Chondrocyte (in vitro differentiated cells): ENCODE measurements at regions not wholly inside any gene's neighbourhood (a gene's known extent, or its start where the extent isn't known, plus 50 kb on each side); places are given as distances from the start of the nearest gene placed in this dataset.

Source experiments
- DNase-seq: peaks from one replicate; pipeline ENCODE4 v3.0.0; 2021; ENCODE audit warnings: mixed read lengths, low spot score
- H3K27ac Mint-ChIP-seq: one replicate; pipeline ENCODE4 v1.8.0; 2021; ENCODE audit warnings: mild to moderate bottlenecking, moderate library complexity, mixed read lengths; ENCODE audit not compliant: unreplicated experiment
- H3K27me3 Mint-ChIP-seq: 2 replicates; pipeline ENCODE4 v1.8.0; 2021; ENCODE audit warnings: low read depth, mixed read lengths
- H3K36me3 Mint-ChIP-seq: 2 replicates; pipeline ENCODE4 v1.8.0; 2021; ENCODE audit warnings: low read depth, mixed read lengths
- H3K4me1 Mint-ChIP-seq: 2 replicates; pipeline ENCODE4 v1.8.0; 2021; ENCODE audit warnings: low read depth, mild to moderate bottlenecking, mixed read lengths
- H3K4me3 Mint-ChIP-seq: one replicate; pipeline ENCODE4 v1.8.0; 2021; ENCODE audit warnings: mild to moderate bottlenecking, moderate library complexity, mixed read lengths; ENCODE audit not compliant: unreplicated experiment
- H3K9me3 Mint-ChIP-seq: 2 replicates; pipeline ENCODE4 v1.8.0; 2021; ENCODE audit warnings: low read depth, mixed read lengths
- TF ChIP-seq, protein P1 (sequence below): fragments of 200-600 bp; sonication (generic); IDR thresholded peaks from 2 replicates; pipeline ENCODE4 v1.5.0; 2021; ENCODE audit warnings: antibody characterized with exemption, mild to moderate bottlenecking, moderate library complexity

GRCh38 chr12:113613414-113613813 is 141.7 kb upstream of the LHX5 start:
- Mint-ChIP-seq H3K4me3 (no peak overlapping the region), H3K36me3 (no peaks in the 10 kb centered on the region), H3K4me1 (no peaks in the 10 kb centered on the region), H3K27me3 (peaks cover 42% of the 10 kb centered on the region), H3K27ac (no peak overlapping the region), H3K9me3 (peaks cover 13% of the 10 kb centered on the region)
- DNase-seq = no peak
- TF ChIP-seq, protein P1, sequence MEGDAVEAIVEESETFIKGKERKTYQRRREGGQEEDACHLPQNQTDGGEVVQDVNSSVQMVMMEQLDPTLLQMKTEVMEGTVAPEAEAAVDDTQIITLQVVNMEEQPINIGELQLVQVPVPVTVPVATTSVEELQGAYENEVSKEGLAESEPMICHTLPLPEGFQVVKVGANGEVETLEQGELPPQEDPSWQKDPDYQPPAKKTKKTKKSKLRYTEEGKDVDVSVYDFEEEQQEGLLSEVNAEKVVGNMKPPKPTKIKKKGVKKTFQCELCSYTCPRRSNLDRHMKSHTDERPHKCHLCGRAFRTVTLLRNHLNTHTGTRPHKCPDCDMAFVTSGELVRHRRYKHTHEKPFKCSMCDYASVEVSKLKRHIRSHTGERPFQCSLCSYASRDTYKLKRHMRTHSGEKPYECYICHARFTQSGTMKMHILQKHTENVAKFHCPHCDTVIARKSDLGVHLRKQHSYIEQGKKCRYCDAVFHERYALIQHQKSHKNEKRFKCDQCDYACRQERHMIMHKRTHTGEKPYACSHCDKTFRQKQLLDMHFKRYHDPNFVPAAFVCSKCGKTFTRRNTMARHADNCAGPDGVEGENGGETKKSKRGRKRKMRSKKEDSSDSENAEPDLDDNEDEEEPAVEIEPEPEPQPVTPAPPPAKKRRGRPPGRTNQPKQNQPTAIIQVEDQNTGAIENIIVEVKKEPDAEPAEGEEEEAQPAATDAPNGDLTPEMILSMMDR = no peak

- Mint-ChIP-seq H3K4me3 (no peak overlapping the region), H3K36me3 (no peaks in the 10 kb centered on the region), H3K27ac (no peak overlapping the region), H3K4me1 (no peaks in the 10 kb centered on the region), H3K9me3 (peaks cover 13% of the 10 kb centered on the region), H3K27me3 (peaks cover 42% of the 10 kb centered on the region)
- TF ChIP-seq, protein P1 = no peak
- DNase-seq = no peak
Measured at GRCh38 chr12:113612793-113613192, 141.1 kb upstream of the LHX5 start.

DNA sequence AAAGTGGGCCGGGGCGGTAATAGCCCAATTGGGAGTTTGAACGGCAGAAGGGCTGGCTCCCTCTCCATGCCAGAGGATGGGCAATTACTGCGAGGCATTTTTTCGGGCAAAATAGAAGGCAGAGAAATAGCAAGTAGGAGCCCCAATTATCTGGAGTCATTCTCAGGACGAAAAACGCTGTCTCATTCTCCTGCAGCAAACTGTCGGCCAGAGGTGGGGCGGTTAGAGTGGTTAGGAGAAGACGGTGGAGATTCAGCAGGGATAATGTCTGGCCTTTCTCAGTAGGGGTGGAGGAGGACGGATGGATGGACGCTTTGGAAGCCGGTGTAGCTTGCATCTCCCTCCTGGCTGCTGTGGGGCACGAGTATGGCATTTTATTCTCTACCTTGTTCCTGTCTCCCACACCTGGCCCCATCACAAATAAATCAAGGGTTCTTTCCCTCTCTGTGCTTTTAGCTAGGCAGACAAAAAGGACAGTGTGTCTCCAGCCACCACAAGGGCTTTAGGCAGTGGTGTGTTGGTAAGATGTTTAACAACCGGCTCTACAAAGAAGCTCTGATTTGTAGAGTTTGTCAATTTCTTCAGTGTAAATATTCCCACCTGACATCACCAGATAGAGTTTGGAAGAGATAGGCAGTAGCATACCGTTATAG is 140.5 kb upstream of the LHX5 start:
- TF ChIP-seq, protein P1 = no peak
- no peak overlapping the region for H3K27ac Mint-ChIP-seq
- peaks cover 42% of the 10 kb centered on the region for H3K27me3 Mint-ChIP-seq
- H3K4me1 Mint-ChIP-seq = no peaks in the 10 kb centered on the region
- H3K4me3 Mint-ChIP-seq = no peak overlapping the region
- H3K9me3 Mint-ChIP-seq = peaks cover 13% of the 10 kb centered on the region
- H3K36me3 Mint-ChIP-seq = no peaks in the 10 kb centered on the region
- DNase-seq = no peak

- Mint-ChIP-seq H3K9me3 (peaks cover 13% of the 10 kb centered on the region), H3K4me1 (no peaks in the 10 kb centered on the region), H3K4me3 (no peak overlapping the region), H3K36me3 (no peaks in the 10 kb centered on the region), H3K27me3 (peaks cover 42% of the 10 kb centered on the region), H3K27ac (no peak overlapping the region)
- TF ChIP-seq, protein P1 = no peak
- no peak for DNase-seq
Measured at GRCh38 chr12:113611652-113612051, 140.0 kb upstream of the LHX5 start.

DNA sequence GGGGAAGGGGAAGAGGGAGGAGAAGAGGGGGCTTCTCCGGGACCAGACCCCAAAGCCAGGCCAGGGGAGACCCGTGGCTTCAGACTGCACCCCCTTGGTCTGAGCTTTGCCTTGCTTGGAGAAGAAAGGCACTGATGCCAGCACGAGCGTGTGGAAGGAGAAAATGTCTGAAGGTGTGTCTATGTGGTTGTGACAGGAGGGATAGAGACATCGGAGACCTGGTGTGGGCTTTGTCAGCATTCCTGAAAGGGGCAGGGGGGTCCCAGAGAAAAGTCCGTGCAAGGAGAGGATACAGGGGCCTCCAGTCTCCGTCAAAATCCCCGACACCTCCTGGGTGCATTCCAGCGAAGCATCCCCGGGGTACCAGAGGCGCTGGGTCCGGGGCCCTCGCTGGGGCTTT is 139.0 kb upstream of the LHX5 start:
- Mint-ChIP-seq H3K4me1 (no peaks in the 10 kb centered on the region), H3K27me3 (peaks cover 42% of the 10 kb centered on the region), H3K36me3 (no peaks in the 10 kb centered on the region)

More for the DNA sequence above, 139.0 kb upstream of the LHX5 start:
- DNase-seq = no peak
- H3K27ac Mint-ChIP-seq = no peak overlapping the region
- H3K9me3 Mint-ChIP-seq = peaks cover 13% of the 10 kb centered on the region
- H3K4me3 Mint-ChIP-seq = no peak overlapping the region
- TF ChIP-seq, protein P1 = no peak
